ENCODE measurements at regions not wholly inside any gene's neighbourhood (a gene's known extent, or its start where the extent isn't known, plus 50 kb on each side); places are given as distances from the start of the nearest gene placed in this dataset.
A peak's percentile ranks its signal among the peaks of the same experiment; 100 is the strongest.

- TF ChIP-seq EP300 (IDR thresholded peaks at IDR 0.05) = no peak
- TF ChIP-seq, protein P1, sequence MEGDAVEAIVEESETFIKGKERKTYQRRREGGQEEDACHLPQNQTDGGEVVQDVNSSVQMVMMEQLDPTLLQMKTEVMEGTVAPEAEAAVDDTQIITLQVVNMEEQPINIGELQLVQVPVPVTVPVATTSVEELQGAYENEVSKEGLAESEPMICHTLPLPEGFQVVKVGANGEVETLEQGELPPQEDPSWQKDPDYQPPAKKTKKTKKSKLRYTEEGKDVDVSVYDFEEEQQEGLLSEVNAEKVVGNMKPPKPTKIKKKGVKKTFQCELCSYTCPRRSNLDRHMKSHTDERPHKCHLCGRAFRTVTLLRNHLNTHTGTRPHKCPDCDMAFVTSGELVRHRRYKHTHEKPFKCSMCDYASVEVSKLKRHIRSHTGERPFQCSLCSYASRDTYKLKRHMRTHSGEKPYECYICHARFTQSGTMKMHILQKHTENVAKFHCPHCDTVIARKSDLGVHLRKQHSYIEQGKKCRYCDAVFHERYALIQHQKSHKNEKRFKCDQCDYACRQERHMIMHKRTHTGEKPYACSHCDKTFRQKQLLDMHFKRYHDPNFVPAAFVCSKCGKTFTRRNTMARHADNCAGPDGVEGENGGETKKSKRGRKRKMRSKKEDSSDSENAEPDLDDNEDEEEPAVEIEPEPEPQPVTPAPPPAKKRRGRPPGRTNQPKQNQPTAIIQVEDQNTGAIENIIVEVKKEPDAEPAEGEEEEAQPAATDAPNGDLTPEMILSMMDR (IDR thresholded peaks at IDR 0.05) = peak; percentile 81 to 82
- TF ChIP-seq POLR2A (IDR thresholded peaks at IDR 0.05) = no peak
- no peak for TF ChIP-seq POLR2AphosphoS5 (IDR thresholded peaks at IDR 0.05)
Observed at GRCh38 chr2:147082850-147083522, 761.8 kb upstream of the ACVR2A start.

Measured in suprapubic skin (tissue), 4 donors.